ENCODE measurements at regions not wholly inside any gene's neighbourhood (a gene's known extent, or its start where the extent isn't known, plus 50 kb on each side); places are given as distances from the start of the nearest gene placed in this dataset.

DNA sequence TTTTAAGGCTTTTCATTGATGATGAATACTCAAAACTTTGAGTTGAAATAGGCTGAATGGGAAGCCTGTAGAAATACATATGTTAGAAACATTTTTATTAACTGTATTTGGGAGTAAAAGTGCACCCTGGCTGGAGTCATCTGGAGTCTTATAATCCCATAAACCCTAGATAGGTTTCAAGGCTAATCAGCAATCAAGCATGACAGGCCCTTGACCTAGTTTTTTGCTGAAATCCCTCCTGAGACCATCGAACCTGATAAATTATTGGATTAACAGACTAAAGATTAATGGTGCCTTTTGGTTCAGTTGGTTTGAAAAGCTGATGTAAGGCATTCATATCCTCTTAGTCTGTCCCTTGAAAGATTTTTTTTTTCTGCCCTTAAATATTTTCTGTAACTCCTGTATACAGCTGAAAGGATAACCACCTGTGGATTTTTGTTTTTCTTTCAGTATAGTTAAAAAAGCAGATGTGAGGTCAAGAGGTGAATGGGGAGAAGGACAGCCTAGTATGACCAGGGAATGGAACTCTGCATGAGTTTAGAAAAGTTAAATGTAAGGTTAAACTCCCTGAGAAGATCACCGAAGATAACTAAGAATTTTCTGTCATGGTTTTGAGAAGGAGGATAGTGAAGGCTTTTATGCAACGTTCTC lies 69.4 kb upstream of the STXBP5L start:
- no peak for DNase-seq (ENCODE audit: low spot score)

GRCh38 chr3:120839120-120839519 lies 68.9 kb upstream of the STXBP5L start:
- no peak for DNase-seq (ENCODE audit: low spot score)

- no peak for DNase-seq (ENCODE audit: low spot score)
These were observed 66.7 kb upstream of the STXBP5L start for GRCh38 chr3:120841264-120841663.

DNA sequence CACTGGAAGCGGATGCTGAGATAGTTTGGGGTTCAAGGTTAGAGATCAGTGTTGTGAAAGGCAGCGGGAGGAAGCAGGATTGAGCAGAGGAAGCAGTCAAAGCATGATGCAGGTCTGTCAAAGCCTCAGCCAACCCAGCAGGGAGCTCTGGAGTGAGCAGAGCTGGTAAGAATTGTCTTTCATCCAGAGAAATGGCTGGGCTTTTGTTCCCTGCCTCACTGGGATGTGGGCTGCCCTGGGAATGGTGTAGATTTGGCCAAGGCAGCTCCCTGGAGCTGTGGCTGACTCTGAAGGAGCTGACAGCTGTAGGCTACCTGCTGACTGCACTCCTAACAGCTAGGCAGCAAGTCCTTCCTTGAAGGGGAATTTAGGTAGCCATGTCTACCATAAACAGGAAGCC lies 61.9 kb upstream of the STXBP5L start:
- no peak for DNase-seq (ENCODE audit: low spot score)

- no peak for DNase-seq (ENCODE audit: low spot score)
These were observed 59.5 kb upstream of the STXBP5L start for GRCh38 chr3:120848503-120848902.

GRCh38 chr3:120850381-120851295 lies 57.4 kb upstream of the STXBP5L start:
- DNase-seq (ENCODE audit: low spot score) = peak; percentile 49

DNA sequence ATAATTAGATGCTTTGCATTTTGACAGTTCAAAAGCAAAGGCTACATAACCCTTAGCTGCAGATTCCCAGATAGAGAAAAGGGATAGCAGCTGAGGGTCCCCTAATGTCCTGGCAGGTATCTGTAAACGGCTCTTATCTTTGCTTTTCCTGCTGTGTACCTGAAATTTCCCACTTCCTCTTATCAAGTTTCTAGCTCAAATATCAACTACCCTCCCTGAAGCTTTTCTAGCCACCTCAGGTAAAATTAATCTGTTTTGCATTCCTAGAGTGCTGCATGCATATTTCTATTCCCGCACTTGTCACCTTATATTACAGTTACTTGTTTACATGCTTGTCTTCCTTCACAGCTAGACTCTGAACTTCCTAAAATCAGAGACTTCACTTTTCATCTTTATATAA lies 55.6 kb upstream of the STXBP5L start:
- no peak for DNase-seq (ENCODE audit: low spot score)

DNA sequence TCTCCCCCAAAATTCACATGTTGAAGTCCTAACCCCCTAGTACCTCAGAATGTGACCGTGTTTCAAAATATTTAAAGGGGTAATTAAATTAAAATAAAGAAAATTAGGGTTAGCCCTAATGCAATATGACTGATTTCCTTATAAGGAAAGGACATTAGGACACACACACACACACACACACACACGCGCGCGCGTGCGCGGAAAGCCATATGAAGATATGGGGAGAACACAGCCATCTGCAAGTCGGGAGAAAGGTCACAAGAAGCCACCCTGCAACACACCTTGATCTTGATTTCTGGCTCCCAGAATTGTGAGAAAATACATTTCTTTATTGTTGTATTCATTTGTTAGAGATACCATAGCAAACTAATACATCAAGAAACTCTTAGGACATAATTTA lies 54.6 kb upstream of the STXBP5L start:
- DNase-seq (ENCODE audit: low spot score) = no peak

DNA sequence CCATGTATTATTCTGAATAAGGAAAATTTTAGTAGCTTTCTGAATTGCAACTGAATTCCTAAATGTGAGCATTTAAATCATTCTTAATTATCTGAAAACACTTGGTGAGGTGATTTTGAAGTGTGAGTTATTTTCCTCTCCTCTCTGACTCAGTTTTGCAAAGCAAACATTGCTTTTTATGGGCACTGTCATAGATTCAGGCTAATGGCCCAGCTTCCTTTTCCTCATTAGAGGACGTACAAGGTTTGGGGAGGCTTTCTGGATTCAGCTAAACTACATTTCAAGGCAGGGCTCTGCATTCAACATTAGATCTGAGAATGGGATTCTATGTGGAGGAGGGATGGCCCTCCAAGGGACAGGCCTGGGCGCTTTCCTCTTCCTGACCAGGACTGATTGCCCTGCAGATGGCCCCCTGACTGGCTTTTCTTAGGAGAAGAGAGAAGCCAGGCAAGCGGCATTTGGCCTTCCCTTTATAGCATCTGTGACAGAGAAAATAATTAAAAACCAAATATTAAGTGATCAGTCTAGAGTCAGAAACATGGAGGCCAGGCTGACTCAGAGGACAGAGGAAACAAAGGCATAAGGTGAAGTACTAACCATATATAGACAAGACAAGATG lies 53.0 kb upstream of the STXBP5L start:
- no peak for DNase-seq (ENCODE audit: low spot score)

DNA sequence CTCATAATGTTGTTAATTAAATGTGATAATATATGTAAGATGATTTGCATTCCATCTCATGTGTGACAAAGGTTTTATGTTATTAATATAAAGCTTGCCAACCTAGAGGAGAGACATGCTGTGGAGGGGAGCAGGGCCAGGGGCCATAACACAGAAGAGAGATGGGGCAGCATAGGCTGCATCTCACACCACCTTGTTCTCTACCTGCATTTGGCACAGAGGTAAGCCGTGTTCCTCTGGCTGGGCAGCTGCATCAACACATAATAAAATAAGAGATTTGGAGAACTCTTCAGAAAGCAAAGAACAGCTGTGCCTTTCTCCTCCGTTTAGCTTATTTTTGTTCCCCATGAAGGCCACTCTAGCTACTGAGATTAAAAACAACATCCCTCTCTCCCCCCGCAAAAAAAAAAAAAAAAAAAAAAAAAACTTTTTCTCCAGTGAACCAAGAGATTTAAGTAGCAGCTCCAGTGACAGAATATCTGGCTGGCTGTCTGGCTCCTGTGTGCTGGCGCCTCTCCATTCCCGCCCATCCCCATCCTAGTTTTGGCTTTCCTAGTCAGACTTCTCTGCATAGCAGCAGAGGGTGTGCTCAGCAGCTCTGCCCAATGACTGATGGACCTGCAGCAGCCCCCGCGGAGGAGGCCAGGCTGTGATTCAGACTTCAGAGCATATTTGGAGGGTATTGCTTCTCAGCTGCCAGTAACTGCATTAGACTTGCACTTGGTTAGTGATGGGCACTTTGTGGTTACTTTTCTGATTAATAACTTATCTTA lies 52.2 kb upstream of the STXBP5L start:
- DNase-seq (ENCODE audit: low spot score) = peak; percentile 85
